ENCODE measurements at regions not wholly inside any gene's neighbourhood (a gene's known extent, or its start where the extent isn't known, plus 50 kb on each side); places are given as distances from the start of the nearest gene placed in this dataset.

GRCh38 chr9:117511852-117512481, 97.1 kb upstream of the ASTN2 start:
- TF ChIP-seq CTCF (IDR thresholded peaks at IDR 0.05) (no peak), POLR2A (IDR thresholded peaks at IDR 0.05) (no peak)
